ENCODE measurements at regions not wholly inside any gene's neighbourhood (a gene's known extent, or its start where the extent isn't known, plus 50 kb on each side); places are given as distances from the start of the nearest gene placed in this dataset.

- TF ChIP-seq CTCF (IDR thresholded peaks at IDR 0.05; ENCODE audit: insufficient read depth, low read length) (no peak), POLR2AphosphoS5 (IDR thresholded peaks at IDR 0.05; ENCODE audit: low read depth) (no peak), REST (IDR thresholded peaks at IDR 0.05; ENCODE audit: insufficient replicate concordance, low read depth) (no peak), GABPA (IDR thresholded peaks at IDR 0.05; ENCODE audit: low read depth) (no peak), SPI1 (IDR thresholded peaks at IDR 0.05; ENCODE audit: borderline replicate concordance, low read depth) (no peak)
These were observed 672.4 kb downstream of the HTR1B start for GRCh38 chr6:76790881-76791280.

All from HL-60 (cell line).